ENCODE measurements at regions not wholly inside any gene's neighbourhood (a gene's known extent, or its start where the extent isn't known, plus 50 kb on each side); places are given as distances from the start of the nearest gene placed in this dataset.

DNA sequence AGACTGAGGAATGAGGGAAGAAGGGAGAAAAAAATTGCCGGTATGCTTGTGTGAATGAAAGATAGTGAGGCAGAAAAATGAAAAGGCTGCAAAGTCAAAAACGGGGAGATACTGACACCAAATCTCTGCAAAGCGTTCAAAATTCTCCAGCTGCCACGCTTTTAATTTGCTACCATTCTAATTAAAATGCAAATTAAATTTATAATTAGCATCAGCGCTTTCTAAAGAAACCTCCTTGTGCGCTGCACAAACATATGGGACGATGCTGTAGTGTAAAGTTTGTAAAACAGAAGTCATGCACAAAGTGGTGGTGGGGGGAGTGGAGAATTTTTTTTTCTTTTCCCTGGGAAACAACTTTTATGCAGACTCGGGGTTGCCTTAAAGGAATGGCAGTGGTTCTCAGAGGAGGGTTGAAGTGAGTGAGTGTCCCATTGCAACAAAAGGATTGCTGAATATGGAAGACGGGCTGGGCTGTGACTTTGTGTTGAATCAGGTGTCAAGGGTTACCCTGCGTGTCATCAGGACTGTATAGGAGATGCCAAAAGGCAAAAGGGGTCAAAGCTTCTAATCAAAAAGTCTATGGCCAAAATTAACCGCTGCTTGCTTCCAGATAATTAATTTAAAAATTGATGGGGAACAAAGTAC, 472.2 kb downstream of the NR2F2 start:
- TF ChIP-seq, protein P1, sequence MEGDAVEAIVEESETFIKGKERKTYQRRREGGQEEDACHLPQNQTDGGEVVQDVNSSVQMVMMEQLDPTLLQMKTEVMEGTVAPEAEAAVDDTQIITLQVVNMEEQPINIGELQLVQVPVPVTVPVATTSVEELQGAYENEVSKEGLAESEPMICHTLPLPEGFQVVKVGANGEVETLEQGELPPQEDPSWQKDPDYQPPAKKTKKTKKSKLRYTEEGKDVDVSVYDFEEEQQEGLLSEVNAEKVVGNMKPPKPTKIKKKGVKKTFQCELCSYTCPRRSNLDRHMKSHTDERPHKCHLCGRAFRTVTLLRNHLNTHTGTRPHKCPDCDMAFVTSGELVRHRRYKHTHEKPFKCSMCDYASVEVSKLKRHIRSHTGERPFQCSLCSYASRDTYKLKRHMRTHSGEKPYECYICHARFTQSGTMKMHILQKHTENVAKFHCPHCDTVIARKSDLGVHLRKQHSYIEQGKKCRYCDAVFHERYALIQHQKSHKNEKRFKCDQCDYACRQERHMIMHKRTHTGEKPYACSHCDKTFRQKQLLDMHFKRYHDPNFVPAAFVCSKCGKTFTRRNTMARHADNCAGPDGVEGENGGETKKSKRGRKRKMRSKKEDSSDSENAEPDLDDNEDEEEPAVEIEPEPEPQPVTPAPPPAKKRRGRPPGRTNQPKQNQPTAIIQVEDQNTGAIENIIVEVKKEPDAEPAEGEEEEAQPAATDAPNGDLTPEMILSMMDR (IDR thresholded peaks at IDR 0.05; ENCODE audit: borderline replicate concordance, insufficient read depth, low read depth, low read length): no peak
- no peak overlapping the region for H3K4me3 ChIP-seq (ENCODE audit: low read depth, low read length)

GRCh38 chr15:96804754-96805153, 474.3 kb downstream of the NR2F2 start:
- no peak overlapping the region for H3K4me3 ChIP-seq (ENCODE audit: low read depth, low read length)
- TF ChIP-seq, protein P1 (IDR thresholded peaks at IDR 0.05; ENCODE audit: borderline replicate concordance, insufficient read depth, low read depth, low read length): no peak

DNA sequence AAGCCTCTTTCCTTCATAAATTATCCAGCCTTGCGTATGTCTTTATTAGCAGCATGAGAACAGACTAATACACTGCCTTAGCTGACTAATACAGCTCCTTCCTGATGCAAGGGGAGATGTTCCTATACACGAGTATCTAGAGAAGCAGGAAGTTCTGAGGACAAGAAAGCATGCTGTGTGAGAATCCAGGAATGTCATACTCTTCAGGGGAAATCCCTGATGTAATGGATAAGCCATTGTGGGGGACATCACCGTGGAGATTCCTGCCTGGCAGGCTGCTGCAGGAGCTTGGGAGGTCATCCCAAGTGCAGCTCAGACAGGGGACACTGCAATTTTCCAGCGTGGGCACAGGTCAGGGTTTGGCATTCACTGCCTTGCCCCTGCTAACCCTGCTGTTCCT, 476.9 kb downstream of the NR2F2 start:
- TF ChIP-seq, protein P1 (IDR thresholded peaks at IDR 0.05; ENCODE audit: borderline replicate concordance, insufficient read depth, low read depth, low read length): no peak
- H3K4me3 ChIP-seq (ENCODE audit: low read depth, low read length): no peak overlapping the region

DNA sequence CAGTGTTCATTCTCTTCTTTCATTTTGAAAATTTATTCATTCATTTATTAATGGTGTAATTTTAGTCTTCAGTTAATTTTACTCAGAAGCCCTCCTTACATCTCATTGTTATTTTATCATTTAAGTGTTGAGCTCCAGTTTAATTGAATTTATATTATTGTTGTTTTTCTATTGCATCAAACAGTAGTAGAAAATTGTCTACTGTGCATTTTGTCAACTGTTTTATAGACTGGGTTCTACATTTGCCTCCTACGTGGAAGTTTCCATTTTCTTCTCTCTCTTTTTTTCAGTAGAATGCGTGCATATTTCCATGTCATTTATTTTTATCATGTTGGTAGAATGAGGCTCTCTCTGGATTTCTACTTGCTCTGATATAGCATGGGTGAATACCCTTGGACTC, 487.4 kb downstream of the NR2F2 start:
- H3K4me3 ChIP-seq (ENCODE audit: low read depth, low read length): no peak overlapping the region
- TF ChIP-seq, protein P1 (IDR thresholded peaks at IDR 0.05; ENCODE audit: borderline replicate concordance, insufficient read depth, low read depth, low read length): no peak

GRCh38 chr15:96818861-96819260, 488.4 kb downstream of the NR2F2 start:
- TF ChIP-seq, protein P1 (IDR thresholded peaks at IDR 0.05; ENCODE audit: borderline replicate concordance, insufficient read depth, low read depth, low read length): no peak
- H3K4me3 ChIP-seq (ENCODE audit: low read depth, low read length): no peak overlapping the region

GRCh38 chr15:96827981-96828380, 497.5 kb downstream of the NR2F2 start:
- TF ChIP-seq, protein P1 (IDR thresholded peaks at IDR 0.05; ENCODE audit: borderline replicate concordance, insufficient read depth, low read depth, low read length): no peak
- H3K4me3 ChIP-seq (ENCODE audit: low read depth, low read length): no peak overlapping the region

DNA sequence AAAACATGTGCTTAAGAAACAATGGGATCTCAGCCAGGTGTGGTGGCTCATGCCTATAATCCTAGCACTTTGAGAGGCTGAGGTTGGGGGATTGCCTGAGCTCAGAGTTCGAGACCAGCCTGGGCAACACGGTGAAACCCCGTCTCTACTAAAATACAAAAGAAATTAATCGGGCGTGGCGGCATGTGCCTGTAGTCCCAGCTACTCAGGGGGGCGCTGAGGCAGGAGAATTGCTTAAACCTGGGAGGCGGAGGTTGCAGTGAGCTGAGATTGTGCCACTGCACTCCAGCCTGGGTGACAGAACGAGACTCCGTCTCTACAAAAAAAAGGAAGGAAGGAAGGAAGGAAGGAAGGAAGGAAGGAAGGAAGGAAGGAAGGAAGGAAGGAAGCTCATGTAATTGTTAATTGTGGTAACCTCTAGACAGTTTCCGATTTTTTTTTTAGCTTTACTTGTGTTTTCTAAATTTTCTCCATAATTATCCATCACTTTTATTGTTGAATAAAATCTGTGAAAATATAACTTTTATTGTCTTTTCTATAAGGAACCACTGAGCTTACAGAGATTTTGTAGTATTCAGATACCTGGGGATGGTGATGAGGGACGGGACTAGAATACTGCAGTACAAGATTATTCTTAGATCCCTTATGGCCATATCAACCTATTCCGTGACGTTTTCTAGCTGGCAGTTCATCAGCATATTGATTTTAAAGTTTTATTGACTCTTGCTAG, 506.9 kb downstream of the NR2F2 start:
- H3K4me3 ChIP-seq (ENCODE audit: low read depth, low read length): no peak overlapping the region
- TF ChIP-seq, protein P1 (IDR thresholded peaks at IDR 0.05; ENCODE audit: borderline replicate concordance, insufficient read depth, low read depth, low read length): no peak
